ENCODE measurements at regions not wholly inside any gene's neighbourhood (a gene's known extent, or its start where the extent isn't known, plus 50 kb on each side); places are given as distances from the start of the nearest gene placed in this dataset.
"Not testable (repeated sequence)": the region's sequence is repeated elsewhere in the genome, so short reads cannot be mapped to it uniquely, and the experiment has no call there.

GRCh38 chr4:160353548-160353947 is 1250.7 kb downstream of the RAPGEF2 start:
- Histone ChIP-seq H3K9me3 (ENCODE audit: control insufficient read depth, insufficient read depth, low read length) (no peaks in the 10 kb centered on the region), H3K4me1 (ENCODE audit: control insufficient read depth, insufficient read depth, low read length) (no peaks in the 10 kb centered on the region), H3K36me3 (ENCODE audit: control insufficient read depth, insufficient read depth, low read length) (no peaks in the 10 kb centered on the region), H3K9ac (ENCODE audit: low read depth, low read length) (no peak overlapping the region), H3K4me3 (ENCODE audit: low read depth, low read length) (no peak overlapping the region), H3K27me3 (ENCODE audit: control insufficient read depth, insufficient read depth, low read length) (no peaks in the 10 kb centered on the region)

- H3K9me3 ChIP-seq (ENCODE audit: control insufficient read depth, insufficient read depth, low read length), result peaks cover 3% of the 10 kb centered on the region
- H3K4me1 ChIP-seq (ENCODE audit: control insufficient read depth, insufficient read depth, low read length), result no peaks in the 10 kb centered on the region
- H3K27me3 ChIP-seq (ENCODE audit: control insufficient read depth, insufficient read depth, low read length), result no peaks in the 10 kb centered on the region
- H3K4me3 ChIP-seq (ENCODE audit: low read depth, low read length), result no peak overlapping the region
- no peak overlapping the region for H3K9ac ChIP-seq (ENCODE audit: low read depth, low read length)
- no peaks in the 10 kb centered on the region for H3K36me3 ChIP-seq (ENCODE audit: control insufficient read depth, insufficient read depth, low read length)
Measured at GRCh38 chr4:160362478-160362877, 1259.6 kb downstream of the RAPGEF2 start.

GRCh38 chr4:160364217-160364616 is 1261.3 kb downstream of the RAPGEF2 start:
- H3K9ac ChIP-seq (ENCODE audit: low read depth, low read length), result no peak overlapping the region
- H3K9me3 ChIP-seq (ENCODE audit: control insufficient read depth, insufficient read depth, low read length), result peaks cover 3% of the 10 kb centered on the region
- no peaks in the 10 kb centered on the region for H3K27me3 ChIP-seq (ENCODE audit: control insufficient read depth, insufficient read depth, low read length)
- no peak overlapping the region for H3K4me3 ChIP-seq (ENCODE audit: low read depth, low read length)
- no peaks in the 10 kb centered on the region for H3K36me3 ChIP-seq (ENCODE audit: control insufficient read depth, insufficient read depth, low read length)
- no peaks in the 10 kb centered on the region for H3K4me1 ChIP-seq (ENCODE audit: control insufficient read depth, insufficient read depth, low read length)

- H3K36me3 ChIP-seq (ENCODE audit: control insufficient read depth, insufficient read depth, low read length); H3K9me3 ChIP-seq (ENCODE audit: control insufficient read depth, insufficient read depth, low read length); H3K27me3 ChIP-seq (ENCODE audit: control insufficient read depth, insufficient read depth, low read length): not testable (repeated sequence)
Measured at GRCh38 chr4:160364665-160365064, 1261.8 kb downstream of the RAPGEF2 start.

GRCh38 chr4:160365383-160365782 is 1262.5 kb downstream of the RAPGEF2 start:
- H3K27me3 ChIP-seq (ENCODE audit: control insufficient read depth, insufficient read depth, low read length); H3K9ac ChIP-seq (ENCODE audit: low read depth, low read length); H3K9me3 ChIP-seq (ENCODE audit: control insufficient read depth, insufficient read depth, low read length); H3K4me1 ChIP-seq (ENCODE audit: control insufficient read depth, insufficient read depth, low read length); H3K36me3 ChIP-seq (ENCODE audit: control insufficient read depth, insufficient read depth, low read length); H3K4me3 ChIP-seq (ENCODE audit: low read depth, low read length): not testable (repeated sequence)

More at GRCh38 chr4:160364665-160365064, 1261.8 kb downstream of the RAPGEF2 start:
- H3K4me1 ChIP-seq (ENCODE audit: control insufficient read depth, insufficient read depth, low read length); H3K9ac ChIP-seq (ENCODE audit: low read depth, low read length); H3K4me3 ChIP-seq (ENCODE audit: low read depth, low read length): not testable (repeated sequence)

- no peaks in the 10 kb centered on the region for H3K27me3 ChIP-seq (ENCODE audit: control insufficient read depth, insufficient read depth, low read length)
- H3K4me1 ChIP-seq (ENCODE audit: control insufficient read depth, insufficient read depth, low read length), result no peaks in the 10 kb centered on the region
- H3K9me3 ChIP-seq (ENCODE audit: control insufficient read depth, insufficient read depth, low read length), result no peaks in the 10 kb centered on the region
- no peaks in the 10 kb centered on the region for H3K36me3 ChIP-seq (ENCODE audit: control insufficient read depth, insufficient read depth, low read length)
- no peak overlapping the region for H3K4me3 ChIP-seq (ENCODE audit: low read depth, low read length)
- no peak overlapping the region for H3K9ac ChIP-seq (ENCODE audit: low read depth, low read length)
Measured at GRCh38 chr4:160370046-160370445, 1267.2 kb downstream of the RAPGEF2 start.

- H3K36me3 ChIP-seq (ENCODE audit: control insufficient read depth, insufficient read depth, low read length), result no peaks in the 10 kb centered on the region
- no peaks in the 10 kb centered on the region for H3K4me1 ChIP-seq (ENCODE audit: control insufficient read depth, insufficient read depth, low read length)
- no peaks in the 10 kb centered on the region for H3K9me3 ChIP-seq (ENCODE audit: control insufficient read depth, insufficient read depth, low read length)
- no peak overlapping the region for H3K9ac ChIP-seq (ENCODE audit: low read depth, low read length)
- no peaks in the 10 kb centered on the region for H3K27me3 ChIP-seq (ENCODE audit: control insufficient read depth, insufficient read depth, low read length)
- H3K4me3 ChIP-seq (ENCODE audit: low read depth, low read length), result no peak overlapping the region
Measured at GRCh38 chr4:160371446-160371845, 1268.6 kb downstream of the RAPGEF2 start.

- Histone ChIP-seq H3K27me3 (ENCODE audit: control insufficient read depth, insufficient read depth, low read length) (no peaks in the 10 kb centered on the region), H3K9me3 (ENCODE audit: control insufficient read depth, insufficient read depth, low read length) (no peaks in the 10 kb centered on the region), H3K4me3 (ENCODE audit: low read depth, low read length) (no peak overlapping the region), H3K9ac (ENCODE audit: low read depth, low read length) (no peak overlapping the region), H3K36me3 (ENCODE audit: control insufficient read depth, insufficient read depth, low read length) (no peaks in the 10 kb centered on the region), H3K4me1 (ENCODE audit: control insufficient read depth, insufficient read depth, low read length) (no peaks in the 10 kb centered on the region)
Measured at GRCh38 chr4:160372390-160372789, 1269.5 kb downstream of the RAPGEF2 start.

GRCh38 chr4:160373911-160374310 is 1271.0 kb downstream of the RAPGEF2 start:
- Histone ChIP-seq H3K4me3 (ENCODE audit: low read depth, low read length) (no peak overlapping the region), H3K4me1 (ENCODE audit: control insufficient read depth, insufficient read depth, low read length) (no peaks in the 10 kb centered on the region), H3K9ac (ENCODE audit: low read depth, low read length) (no peak overlapping the region), H3K36me3 (ENCODE audit: control insufficient read depth, insufficient read depth, low read length) (no peaks in the 10 kb centered on the region), H3K27me3 (ENCODE audit: control insufficient read depth, insufficient read depth, low read length) (no peaks in the 10 kb centered on the region), H3K9me3 (ENCODE audit: control insufficient read depth, insufficient read depth, low read length) (no peaks in the 10 kb centered on the region)

GRCh38 chr4:160375772-160376452 is 1273.0 kb downstream of the RAPGEF2 start:
- H3K27me3 ChIP-seq (ENCODE audit: control insufficient read depth, insufficient read depth, low read length), result no peaks in the 10 kb centered on the region
- no peaks in the 10 kb centered on the region for H3K36me3 ChIP-seq (ENCODE audit: control insufficient read depth, insufficient read depth, low read length)
- no peak overlapping the region for H3K4me3 ChIP-seq (ENCODE audit: low read depth, low read length)
- no peak overlapping the region for H3K9ac ChIP-seq (ENCODE audit: low read depth, low read length)
- H3K4me1 ChIP-seq (ENCODE audit: control insufficient read depth, insufficient read depth, low read length), result no peaks in the 10 kb centered on the region
- H3K9me3 ChIP-seq (ENCODE audit: control insufficient read depth, insufficient read depth, low read length), result no peaks in the 10 kb centered on the region

GRCh38 chr4:160386846-160387245 is 1284.0 kb downstream of the RAPGEF2 start:
- no peaks in the 10 kb centered on the region for H3K4me1 ChIP-seq (ENCODE audit: control insufficient read depth, insufficient read depth, low read length)
- no peak overlapping the region for H3K9ac ChIP-seq (ENCODE audit: low read depth, low read length)
- no peak overlapping the region for H3K4me3 ChIP-seq (ENCODE audit: low read depth, low read length)
- H3K9me3 ChIP-seq (ENCODE audit: control insufficient read depth, insufficient read depth, low read length), result peaks cover 5% of the 10 kb centered on the region
- peaks cover 3% of the 10 kb centered on the region for H3K36me3 ChIP-seq (ENCODE audit: control insufficient read depth, insufficient read depth, low read length)
- H3K27me3 ChIP-seq (ENCODE audit: control insufficient read depth, insufficient read depth, low read length), result no peaks in the 10 kb centered on the region

- no peak overlapping the region for H3K4me3 ChIP-seq (ENCODE audit: low read depth, low read length)
- no peaks in the 10 kb centered on the region for H3K4me1 ChIP-seq (ENCODE audit: control insufficient read depth, insufficient read depth, low read length)
- H3K9me3 ChIP-seq (ENCODE audit: control insufficient read depth, insufficient read depth, low read length), result no peaks in the 10 kb centered on the region
- H3K36me3 ChIP-seq (ENCODE audit: control insufficient read depth, insufficient read depth, low read length), result no peaks in the 10 kb centered on the region
- H3K9ac ChIP-seq (ENCODE audit: low read depth, low read length), result no peak overlapping the region
- no peaks in the 10 kb centered on the region for H3K27me3 ChIP-seq (ENCODE audit: control insufficient read depth, insufficient read depth, low read length)
Measured at GRCh38 chr4:160399826-160400225, 1296.9 kb downstream of the RAPGEF2 start.

Measured in iPS-15b (cell line).